ENCODE measurements at regions not wholly inside any gene's neighbourhood (a gene's known extent, or its start where the extent isn't known, plus 50 kb on each side); places are given as distances from the start of the nearest gene placed in this dataset.

DNA sequence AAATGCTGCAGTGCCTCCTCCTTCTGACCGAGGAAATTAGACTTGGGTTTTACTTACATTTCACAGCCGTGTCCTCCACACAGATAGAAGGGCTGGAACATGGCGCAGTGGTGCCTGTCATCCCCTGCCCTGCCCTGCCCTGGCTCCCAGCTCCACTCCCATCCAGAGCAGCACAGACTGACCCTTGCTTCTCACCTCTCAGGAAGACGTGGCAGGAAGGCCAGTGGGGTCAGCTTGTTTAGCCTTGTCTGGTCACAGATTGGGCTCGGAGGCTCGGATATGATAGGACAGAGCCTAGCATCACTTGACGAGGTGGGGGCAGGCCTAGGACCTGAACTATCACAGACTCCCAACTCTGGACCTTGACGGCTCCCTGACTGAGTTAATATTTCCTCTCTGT is 88.5 kb downstream of the LINGO1 start:
- no peak for DNase-seq (ENCODE audit: low spot score, unreplicated experiment)
- peaks cover 19% of the 10 kb centered on the region for H3K27me3 Mint-ChIP-seq
- H3K4me3 Mint-ChIP-seq (ENCODE audit: low read depth), result no peak overlapping the region
- no peaks in the 10 kb centered on the region for H3K36me3 Mint-ChIP-seq (ENCODE audit: insufficient read depth)
- TF ChIP-seq CTCF (IDR thresholded peaks at IDR 0.05; ENCODE audit: unreplicated experiment), result no peak
- peaks cover 22% of the 10 kb centered on the region for H3K4me1 Mint-ChIP-seq (ENCODE audit: low read depth)
- no peak overlapping the region for H3K27ac Mint-ChIP-seq
- no peaks in the 10 kb centered on the region for H3K9me3 Mint-ChIP-seq (ENCODE audit: low read depth)

DNA sequence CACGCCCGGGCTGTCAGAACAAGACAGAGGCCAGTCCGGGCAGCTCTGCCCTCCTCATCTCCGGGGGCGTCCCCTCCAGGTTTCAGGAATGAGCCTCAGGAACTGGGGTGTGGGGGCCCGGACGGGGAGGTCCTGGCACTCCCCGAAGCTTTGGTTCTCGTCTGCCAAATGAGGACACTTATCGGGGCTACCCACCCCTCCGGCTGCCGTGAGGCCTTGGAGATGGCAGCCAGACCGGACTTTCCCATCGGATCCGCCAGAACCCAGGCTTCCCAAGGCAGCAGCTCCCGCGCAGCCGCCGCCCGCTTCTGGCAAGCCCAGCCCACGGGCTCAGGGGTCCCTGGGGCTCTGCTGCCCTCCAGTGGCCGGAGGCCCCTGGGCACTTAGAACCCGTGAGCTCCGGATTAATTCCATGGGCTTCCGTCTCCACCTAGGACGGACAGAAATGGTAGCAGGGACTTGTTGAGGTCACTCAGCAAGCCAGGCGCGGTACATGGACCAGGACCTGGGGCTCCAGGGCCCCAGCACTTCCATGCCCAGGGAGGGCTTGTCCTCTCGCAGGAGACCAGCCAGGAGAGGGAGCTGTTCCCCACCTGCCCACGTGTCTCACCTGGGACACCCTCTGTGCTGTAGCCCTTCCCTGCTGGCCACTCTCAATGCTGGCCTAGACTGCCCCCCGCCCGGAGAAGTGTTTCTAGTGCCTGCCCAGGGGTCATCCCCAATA is 89.4 kb downstream of the LINGO1 start:
- peaks cover 22% of the 10 kb centered on the region for H3K4me1 Mint-ChIP-seq (ENCODE audit: low read depth)
- peaks cover 25% of the 10 kb centered on the region for H3K27me3 Mint-ChIP-seq
- DNase-seq (ENCODE audit: low spot score, unreplicated experiment), result peak; percentile 77
- peak overlapping the region; percentile 50 for H3K4me3 Mint-ChIP-seq (ENCODE audit: low read depth)
- H3K36me3 Mint-ChIP-seq (ENCODE audit: insufficient read depth), result no peaks in the 10 kb centered on the region
- H3K9me3 Mint-ChIP-seq (ENCODE audit: low read depth), result no peaks in the 10 kb centered on the region
- peak; percentile 99 for TF ChIP-seq CTCF (IDR thresholded peaks at IDR 0.05; ENCODE audit: unreplicated experiment)
- H3K27ac Mint-ChIP-seq, result no peak overlapping the region

- no peaks in the 10 kb centered on the region for H3K36me3 Mint-ChIP-seq (ENCODE audit: insufficient read depth)
- TF ChIP-seq CTCF (IDR thresholded peaks at IDR 0.05; ENCODE audit: unreplicated experiment), result no peak
- no peak overlapping the region for H3K27ac Mint-ChIP-seq
- DNase-seq (ENCODE audit: low spot score, unreplicated experiment), result no peak
- H3K4me1 Mint-ChIP-seq (ENCODE audit: low read depth), result peaks cover 22% of the 10 kb centered on the region
- H3K9me3 Mint-ChIP-seq (ENCODE audit: low read depth), result no peaks in the 10 kb centered on the region
- H3K4me3 Mint-ChIP-seq (ENCODE audit: low read depth), result no peak overlapping the region
- peaks cover 25% of the 10 kb centered on the region for H3K27me3 Mint-ChIP-seq
Measured at GRCh38 chr15:77542491-77543001, 90.2 kb downstream of the LINGO1 start.

DNA sequence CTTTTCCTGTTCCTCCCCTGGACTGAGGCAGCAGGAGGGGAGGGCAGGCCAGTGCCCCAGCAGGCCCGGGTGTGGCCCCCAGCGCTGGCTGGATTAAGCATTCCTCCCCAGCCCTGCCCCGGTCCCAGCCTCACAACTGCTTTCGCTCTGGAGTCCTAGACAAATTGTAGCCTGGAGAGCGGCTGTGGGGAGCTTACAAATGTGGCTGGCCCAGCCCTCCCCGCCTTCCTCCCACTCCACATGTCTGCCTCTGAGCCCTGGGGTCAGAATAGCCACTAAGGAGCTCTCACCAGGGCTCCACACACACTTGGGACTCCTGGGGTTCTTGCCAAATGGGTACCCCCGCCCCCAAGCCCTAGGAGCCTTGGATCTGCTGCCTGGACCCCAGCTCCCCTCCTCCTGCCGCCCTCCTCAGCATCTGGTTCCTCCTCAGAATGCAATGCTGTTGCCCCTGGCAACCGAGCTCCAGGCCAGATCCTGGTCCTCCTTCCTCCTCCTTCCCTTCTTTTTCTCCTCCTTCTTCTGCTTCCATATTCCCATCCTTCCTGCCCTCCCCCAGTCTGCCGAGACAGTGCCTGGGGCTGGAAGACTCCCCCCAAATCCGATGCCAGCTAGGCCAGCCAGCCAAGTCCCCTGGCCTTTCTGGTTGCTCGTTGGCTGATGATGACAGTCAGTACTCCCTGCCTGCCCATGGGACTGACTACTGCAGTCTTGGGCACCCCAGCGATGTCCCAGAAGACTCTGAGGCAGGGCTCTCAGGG is 91.1 kb downstream of the LINGO1 start:
- Mint-ChIP-seq H3K4me1 (ENCODE audit: low read depth) (peaks cover 22% of the 10 kb centered on the region), H3K4me3 (ENCODE audit: low read depth) (no peak overlapping the region)
- TF ChIP-seq CTCF (IDR thresholded peaks at IDR 0.05; ENCODE audit: unreplicated experiment), result no peak

DNA sequence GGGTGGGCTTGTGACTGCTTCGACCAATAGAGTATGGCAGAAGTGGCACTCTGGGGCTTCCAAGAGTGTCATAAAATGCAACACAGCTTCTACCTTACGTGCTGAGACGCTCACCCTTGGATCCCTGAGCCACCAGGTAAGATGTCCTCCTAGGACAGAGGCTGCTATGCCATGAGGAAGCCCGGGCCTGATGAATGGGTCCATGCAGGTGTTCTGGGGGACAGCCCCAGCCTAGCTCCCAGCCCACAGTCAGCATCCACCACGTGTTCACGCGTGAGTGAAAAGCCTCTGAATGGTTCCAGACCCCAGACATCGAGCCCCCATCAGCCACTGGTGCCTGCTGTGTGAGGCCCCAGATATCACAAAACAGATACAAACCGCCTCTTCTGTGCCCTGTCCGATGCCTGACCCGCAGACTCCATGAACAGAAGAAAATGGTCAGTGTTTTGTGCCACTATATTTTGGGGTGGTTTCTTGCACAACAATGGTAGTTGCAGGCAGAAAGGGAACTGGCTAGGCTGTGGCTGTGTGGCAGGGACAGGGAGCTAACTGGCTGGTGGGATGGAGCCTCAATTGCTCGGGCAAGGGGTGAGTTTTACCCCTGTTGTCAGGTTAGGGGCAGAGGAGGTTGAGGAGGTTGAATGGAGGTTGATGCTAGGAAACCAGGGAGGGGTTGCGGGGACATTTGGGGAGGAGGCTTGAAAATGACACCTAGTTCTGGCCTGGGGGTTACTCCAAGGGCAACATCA is 92.2 kb downstream of the LINGO1 start:
- TF ChIP-seq CTCF (IDR thresholded peaks at IDR 0.05; ENCODE audit: unreplicated experiment), result no peak
- H3K4me1 Mint-ChIP-seq (ENCODE audit: low read depth), result peaks cover 17% of the 10 kb centered on the region
- no peak overlapping the region for H3K27ac Mint-ChIP-seq
- H3K4me3 Mint-ChIP-seq (ENCODE audit: low read depth), result no peak overlapping the region
- H3K36me3 Mint-ChIP-seq (ENCODE audit: insufficient read depth), result no peaks in the 10 kb centered on the region
- H3K9me3 Mint-ChIP-seq (ENCODE audit: low read depth), result no peaks in the 10 kb centered on the region
- DNase-seq (ENCODE audit: low spot score, unreplicated experiment), result no peak
- peaks cover 23% of the 10 kb centered on the region for H3K27me3 Mint-ChIP-seq

More for the DNA sequence above, 91.1 kb downstream of the LINGO1 start:
- DNase-seq (ENCODE audit: low spot score, unreplicated experiment), result no peak
- Mint-ChIP-seq H3K36me3 (ENCODE audit: insufficient read depth) (no peaks in the 10 kb centered on the region), H3K9me3 (ENCODE audit: low read depth) (no peaks in the 10 kb centered on the region), H3K27ac (no peak overlapping the region), H3K27me3 (peaks cover 27% of the 10 kb centered on the region)
